BJ (cell line): ENCODE measurements at regions not wholly inside any gene's neighbourhood (a gene's known extent, or its start where the extent isn't known, plus 50 kb on each side); places are given as distances from the start of the nearest gene placed in this dataset.

Experiments used
- CTCF ChIA-PET: fragments of 350-600 bp; formaldehyde crosslinking; extraction: SDS; loops from one replicate; lab custom pipeline; 2021; ENCODE audit warnings: antibody characterized with exemption, inconsistent platforms; lab: Yijun Ruan, JAX
- POLR2A ChIA-PET: fragments of 300-600 bp; sonication (Branson Sonifier 250); formaldehyde crosslinking; extraction: SDS; loops from one replicate; lab custom pipeline; 2021; ENCODE audit warnings: antibody characterized with exemption; lab: Charles Lee
- DNase-seq: peaks from one replicate; pipeline ENCODE4 v3.0.0-alpha.2; 2011; ENCODE audit warnings: low read depth
- H3K27me3 ChIP-seq: 2 replicates; pipeline ENCODE4 v1.6.0; 2011; ENCODE audit warnings: low read length; ENCODE audit not compliant: control insufficient read depth, insufficient read depth
- H3K36me3 ChIP-seq: 2 replicates; pipeline ENCODE4 v1.5.1; 2011; ENCODE audit warnings: low read length; ENCODE audit not compliant: control insufficient read depth, insufficient read depth
- H3K4me3 ChIP-seq: 2 replicates; pipeline ENCODE4 v1.5.1; 2011; ENCODE audit warnings: low read depth, mild to moderate bottlenecking, control low read depth, low read length
- TF ChIP-seq, protein P1 (sequence below): IDR thresholded peaks from 2 replicates; pipeline ENCODE4 v1.5.1; 2011; ENCODE audit warnings: low read depth, mild to moderate bottlenecking, control low read depth, inconsistent platforms, low read length, moderate library complexity; ENCODE audit not compliant: insufficient read depth

GRCh38 chr4:33536898-33537297, 2707.4 kb downstream of the ARAP2 start:
- H3K27me3 ChIP-seq = no peaks in the 10 kb centered on the region
- DNase-seq = no peak
- no peaks in the 10 kb centered on the region for H3K36me3 ChIP-seq
- ChIA-PET POLR2A (no interaction called here), CTCF (no interaction called here)
- no peak overlapping the region for H3K4me3 ChIP-seq
- TF ChIP-seq, protein P1, sequence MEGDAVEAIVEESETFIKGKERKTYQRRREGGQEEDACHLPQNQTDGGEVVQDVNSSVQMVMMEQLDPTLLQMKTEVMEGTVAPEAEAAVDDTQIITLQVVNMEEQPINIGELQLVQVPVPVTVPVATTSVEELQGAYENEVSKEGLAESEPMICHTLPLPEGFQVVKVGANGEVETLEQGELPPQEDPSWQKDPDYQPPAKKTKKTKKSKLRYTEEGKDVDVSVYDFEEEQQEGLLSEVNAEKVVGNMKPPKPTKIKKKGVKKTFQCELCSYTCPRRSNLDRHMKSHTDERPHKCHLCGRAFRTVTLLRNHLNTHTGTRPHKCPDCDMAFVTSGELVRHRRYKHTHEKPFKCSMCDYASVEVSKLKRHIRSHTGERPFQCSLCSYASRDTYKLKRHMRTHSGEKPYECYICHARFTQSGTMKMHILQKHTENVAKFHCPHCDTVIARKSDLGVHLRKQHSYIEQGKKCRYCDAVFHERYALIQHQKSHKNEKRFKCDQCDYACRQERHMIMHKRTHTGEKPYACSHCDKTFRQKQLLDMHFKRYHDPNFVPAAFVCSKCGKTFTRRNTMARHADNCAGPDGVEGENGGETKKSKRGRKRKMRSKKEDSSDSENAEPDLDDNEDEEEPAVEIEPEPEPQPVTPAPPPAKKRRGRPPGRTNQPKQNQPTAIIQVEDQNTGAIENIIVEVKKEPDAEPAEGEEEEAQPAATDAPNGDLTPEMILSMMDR = no peak

- no peak overlapping the region for H3K4me3 ChIP-seq
- TF ChIP-seq, protein P1 = no peak
- ChIA-PET CTCF (no interaction called here), POLR2A (no interaction called here)
- no peak for DNase-seq
- no peaks in the 10 kb centered on the region for H3K27me3 ChIP-seq
- no peaks in the 10 kb centered on the region for H3K36me3 ChIP-seq
Measured at GRCh38 chr4:33537527-33537926, 2706.8 kb downstream of the ARAP2 start.

DNA sequence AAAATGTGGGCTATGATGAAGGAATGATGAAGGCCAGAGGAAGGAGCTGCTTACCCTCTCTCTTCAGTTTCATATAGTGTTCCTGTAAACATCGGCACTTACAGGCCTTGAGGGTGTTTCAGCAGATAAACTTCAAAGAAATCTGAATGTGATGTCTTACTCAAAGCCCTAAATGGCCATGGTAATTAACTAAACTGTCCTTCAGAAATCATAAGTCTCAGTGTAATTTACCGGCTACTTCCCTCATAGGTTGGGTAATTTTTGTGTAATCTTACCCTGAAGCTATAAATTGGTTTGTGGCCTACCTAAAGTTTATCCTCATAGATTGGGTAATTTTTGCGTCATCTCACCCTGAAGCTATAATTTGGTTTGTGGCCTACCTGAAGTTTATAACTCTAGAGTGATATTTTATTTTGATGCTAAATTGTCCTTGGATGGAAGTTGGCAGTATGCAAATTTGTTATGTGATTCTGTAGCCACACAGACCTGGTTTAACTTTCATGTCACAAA, 2700.3 kb downstream of the ARAP2 start:
- DNase-seq = no peak
- POLR2A ChIA-PET = no interaction called here

DNA sequence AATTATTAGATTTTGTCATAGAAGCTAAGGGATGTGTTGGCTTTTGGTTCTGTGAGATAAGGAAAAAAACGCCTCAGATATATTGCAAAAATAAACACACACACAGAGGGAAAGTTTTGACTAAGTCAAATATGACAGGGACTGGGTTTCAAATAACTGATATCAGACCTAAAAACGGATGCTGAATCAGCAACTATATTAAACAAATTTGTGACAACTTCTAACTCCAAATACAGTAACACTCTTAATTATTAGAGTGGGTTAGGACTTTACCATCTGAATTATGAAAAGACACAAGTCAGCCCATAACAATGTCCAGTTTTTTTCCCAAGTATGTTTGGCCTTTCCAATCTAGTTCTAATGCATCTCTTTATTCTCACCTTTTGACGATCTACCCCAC, 2693.1 kb downstream of the ARAP2 start:
- POLR2A ChIA-PET = no interaction called here
- DNase-seq = no peak
- no peaks in the 10 kb centered on the region for H3K27me3 ChIP-seq
- CTCF ChIA-PET = no interaction called here
- TF ChIP-seq, protein P1 = no peak
- no peaks in the 10 kb centered on the region for H3K36me3 ChIP-seq
- no peak overlapping the region for H3K4me3 ChIP-seq

More for the DNA sequence above, 2700.3 kb downstream of the ARAP2 start:
- TF ChIP-seq, protein P1 = no peak
- Histone ChIP-seq H3K4me3 (no peak overlapping the region), H3K36me3 (no peaks in the 10 kb centered on the region), H3K27me3 (no peaks in the 10 kb centered on the region)
- CTCF ChIA-PET = no interaction called here

- POLR2A ChIA-PET = no interaction called here
Measured at GRCh38 chr4:33561259-33561658, 2683.1 kb downstream of the ARAP2 start.

More at GRCh38 chr4:33561259-33561658, 2683.1 kb downstream of the ARAP2 start:
- CTCF ChIA-PET = no interaction called here
- Histone ChIP-seq H3K36me3 (no peaks in the 10 kb centered on the region), H3K27me3 (no peaks in the 10 kb centered on the region), H3K4me3 (no peak overlapping the region)
- DNase-seq = no peak
- TF ChIP-seq, protein P1 = no peak
